Ishikawa (cell line): ENCODE measurements at regions not wholly inside any gene's neighbourhood (a gene's known extent, or its start where the extent isn't known, plus 50 kb on each side); places are given as distances from the start of the nearest gene placed in this dataset.

Experiments used
- CEBPB ChIP-seq: IDR thresholded peaks from 2 replicates; pipeline ENCODE4 v1.6.1; 2012
- CREB1 ChIP-seq: IDR thresholded peaks from 2 replicates; pipeline ENCODE4 v1.6.1; 2012; ENCODE audit warnings: low read depth
- EGR1 ChIP-seq: IDR thresholded peaks from 2 replicates; pipeline ENCODE4 v1.6.1; 2012
- EP300 ChIP-seq: IDR thresholded peaks from 2 replicates; pipeline ENCODE4 v1.6.1; 2012; ENCODE audit warnings: borderline replicate concordance
- NFIC ChIP-seq: IDR thresholded peaks from 2 replicates; pipeline ENCODE4 v1.6.1; 2012
- RAD21 ChIP-seq: IDR thresholded peaks from 2 replicates; pipeline ENCODE4 v1.6.1; 2012; ENCODE audit warnings: low read depth
- TAF1 ChIP-seq: IDR thresholded peaks from 2 replicates; pipeline ENCODE4 v1.6.1; 2012; ENCODE audit warnings: low read depth, mild to moderate bottlenecking
- TCF12 ChIP-seq: IDR thresholded peaks from 2 replicates; pipeline ENCODE4 v1.6.1; 2012; ENCODE audit warnings: low read depth
- TEAD4 ChIP-seq: IDR thresholded peaks from 2 replicates; pipeline ENCODE4 v1.6.1; 2012
- YY1 ChIP-seq: IDR thresholded peaks from 2 replicates; pipeline ENCODE4 v1.6.1; 2012; ENCODE audit warnings: low read depth
- ZBTB7A ChIP-seq: IDR thresholded peaks from 2 replicates; pipeline ENCODE4 v1.6.1; 2012; ENCODE audit warnings: low read depth
- TF ChIP-seq, protein P1 (sequence below): IDR thresholded peaks from 2 replicates; pipeline ENCODE4 v1.6.1; 2012; ENCODE audit warnings: low read depth, mild to moderate bottlenecking
- TF ChIP-seq, protein P2 (sequence below): IDR thresholded peaks from 2 replicates; pipeline ENCODE4 v1.6.1; 2012
- TF ChIP-seq, protein P3 (sequence below): IDR thresholded peaks from 2 replicates; pipeline ENCODE4 v1.6.1; 2012

DNA sequence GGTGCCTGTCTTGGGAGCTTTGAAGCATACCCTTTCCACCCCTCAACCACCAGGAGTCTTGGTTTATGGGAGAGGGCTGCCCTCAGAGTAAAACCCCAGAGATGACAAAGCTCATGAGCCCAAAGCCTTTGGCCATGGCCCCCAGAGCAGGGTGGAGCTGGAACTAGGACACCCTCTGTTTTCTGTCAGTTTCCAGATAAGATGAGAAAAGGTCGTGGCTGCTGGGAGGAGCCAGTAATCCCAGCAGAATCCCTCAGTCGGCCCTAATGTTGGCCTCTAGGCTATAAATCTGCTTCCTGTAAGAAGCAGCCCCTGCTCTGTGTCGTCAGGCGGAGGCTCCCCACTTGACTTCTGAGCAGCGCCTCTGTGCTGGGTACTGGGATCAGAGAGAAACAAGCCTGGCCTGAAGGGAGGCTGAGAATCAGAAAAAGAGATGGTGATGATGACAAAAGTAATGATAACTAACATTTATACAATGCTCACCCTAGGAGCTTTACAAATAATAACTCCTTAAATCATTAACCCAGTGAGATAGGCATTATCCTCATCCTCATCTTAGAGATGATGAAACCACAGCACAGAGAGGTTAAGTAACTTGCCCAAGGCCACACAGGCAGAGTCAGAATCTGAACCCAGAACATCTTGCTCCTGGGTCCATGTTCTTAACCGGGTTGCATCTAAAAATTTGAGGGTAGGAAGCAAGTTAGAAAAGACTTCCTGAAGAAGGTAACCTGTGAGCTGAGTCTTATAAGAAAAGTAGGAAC, 471.4 kb downstream of the SOX6 start:
- TF ChIP-seq, protein P1, sequence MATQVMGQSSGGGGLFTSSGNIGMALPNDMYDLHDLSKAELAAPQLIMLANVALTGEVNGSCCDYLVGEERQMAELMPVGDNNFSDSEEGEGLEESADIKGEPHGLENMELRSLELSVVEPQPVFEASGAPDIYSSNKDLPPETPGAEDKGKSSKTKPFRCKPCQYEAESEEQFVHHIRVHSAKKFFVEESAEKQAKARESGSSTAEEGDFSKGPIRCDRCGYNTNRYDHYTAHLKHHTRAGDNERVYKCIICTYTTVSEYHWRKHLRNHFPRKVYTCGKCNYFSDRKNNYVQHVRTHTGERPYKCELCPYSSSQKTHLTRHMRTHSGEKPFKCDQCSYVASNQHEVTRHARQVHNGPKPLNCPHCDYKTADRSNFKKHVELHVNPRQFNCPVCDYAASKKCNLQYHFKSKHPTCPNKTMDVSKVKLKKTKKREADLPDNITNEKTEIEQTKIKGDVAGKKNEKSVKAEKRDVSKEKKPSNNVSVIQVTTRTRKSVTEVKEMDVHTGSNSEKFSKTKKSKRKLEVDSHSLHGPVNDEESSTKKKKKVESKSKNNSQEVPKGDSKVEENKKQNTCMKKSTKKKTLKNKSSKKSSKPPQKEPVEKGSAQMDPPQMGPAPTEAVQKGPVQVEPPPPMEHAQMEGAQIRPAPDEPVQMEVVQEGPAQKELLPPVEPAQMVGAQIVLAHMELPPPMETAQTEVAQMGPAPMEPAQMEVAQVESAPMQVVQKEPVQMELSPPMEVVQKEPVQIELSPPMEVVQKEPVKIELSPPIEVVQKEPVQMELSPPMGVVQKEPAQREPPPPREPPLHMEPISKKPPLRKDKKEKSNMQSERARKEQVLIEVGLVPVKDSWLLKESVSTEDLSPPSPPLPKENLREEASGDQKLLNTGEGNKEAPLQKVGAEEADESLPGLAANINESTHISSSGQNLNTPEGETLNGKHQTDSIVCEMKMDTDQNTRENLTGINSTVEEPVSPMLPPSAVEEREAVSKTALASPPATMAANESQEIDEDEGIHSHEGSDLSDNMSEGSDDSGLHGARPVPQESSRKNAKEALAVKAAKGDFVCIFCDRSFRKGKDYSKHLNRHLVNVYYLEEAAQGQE: no peak
- TF ChIP-seq, protein P2, sequence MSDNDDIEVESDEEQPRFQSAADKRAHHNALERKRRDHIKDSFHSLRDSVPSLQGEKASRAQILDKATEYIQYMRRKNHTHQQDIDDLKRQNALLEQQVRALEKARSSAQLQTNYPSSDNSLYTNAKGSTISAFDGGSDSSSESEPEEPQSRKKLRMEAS: no peak
- TF ChIP-seq EGR1 (no peak), YY1 (no peak), CEBPB (no peak)

DNA sequence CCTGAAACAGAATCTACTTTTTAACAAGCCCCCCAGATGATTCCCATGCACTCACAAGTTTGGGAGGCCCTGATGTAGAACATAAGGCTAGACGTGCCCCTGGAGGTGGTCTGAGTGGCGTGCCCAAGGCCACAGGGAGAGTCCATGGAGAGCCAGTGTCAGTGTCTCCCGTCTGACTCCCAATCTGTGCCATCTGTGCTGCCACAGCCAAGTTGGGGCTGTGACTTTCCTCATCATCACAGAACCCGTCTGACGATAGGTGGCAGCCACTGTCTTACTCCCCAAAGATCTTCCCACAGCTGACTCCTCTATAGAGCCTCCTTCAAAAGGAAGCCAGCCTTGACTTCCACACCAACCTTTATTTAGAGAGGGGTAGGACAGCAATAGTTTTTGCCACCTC, 470.5 kb downstream of the SOX6 start:
- TF ChIP-seq EGR1: no peak
- no peak for TF ChIP-seq RAD21
- TF ChIP-seq, protein P1: no peak
- TF ChIP-seq TAF1: no peak
- no peak for TF ChIP-seq CEBPB

DNA sequence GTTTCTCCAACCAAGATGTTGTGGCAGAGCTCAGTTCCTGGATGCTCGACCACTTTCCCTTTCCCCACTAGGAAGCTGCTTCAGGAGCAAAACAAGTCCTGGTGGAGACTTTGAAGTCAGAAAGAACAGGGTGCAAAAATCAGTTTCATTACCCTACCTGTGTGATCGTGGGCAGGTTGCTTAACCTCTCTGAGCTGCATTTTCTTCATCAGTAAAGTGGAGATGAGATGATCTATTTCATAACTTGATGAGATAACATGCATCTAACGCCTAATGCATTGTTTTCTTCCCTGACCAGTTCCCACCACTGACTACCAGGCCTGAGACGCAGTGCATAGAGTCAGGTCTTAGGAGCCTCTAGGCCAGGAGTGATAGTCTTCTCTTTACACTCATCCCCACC, 470.0 kb downstream of the SOX6 start:
- no peak for TF ChIP-seq RAD21
- TF ChIP-seq, protein P1: no peak
- TF ChIP-seq TAF1: no peak
- no peak for TF ChIP-seq CEBPB
- TF ChIP-seq EP300: no peak
- TF ChIP-seq, protein P3, sequence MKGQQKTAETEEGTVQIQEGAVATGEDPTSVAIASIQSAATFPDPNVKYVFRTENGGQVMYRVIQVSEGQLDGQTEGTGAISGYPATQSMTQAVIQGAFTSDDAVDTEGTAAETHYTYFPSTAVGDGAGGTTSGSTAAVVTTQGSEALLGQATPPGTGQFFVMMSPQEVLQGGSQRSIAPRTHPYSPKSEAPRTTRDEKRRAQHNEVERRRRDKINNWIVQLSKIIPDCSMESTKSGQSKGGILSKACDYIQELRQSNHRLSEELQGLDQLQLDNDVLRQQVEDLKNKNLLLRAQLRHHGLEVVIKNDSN: no peak
- TF ChIP-seq ZBTB7A: no peak
- no peak for TF ChIP-seq TEAD4

DNA sequence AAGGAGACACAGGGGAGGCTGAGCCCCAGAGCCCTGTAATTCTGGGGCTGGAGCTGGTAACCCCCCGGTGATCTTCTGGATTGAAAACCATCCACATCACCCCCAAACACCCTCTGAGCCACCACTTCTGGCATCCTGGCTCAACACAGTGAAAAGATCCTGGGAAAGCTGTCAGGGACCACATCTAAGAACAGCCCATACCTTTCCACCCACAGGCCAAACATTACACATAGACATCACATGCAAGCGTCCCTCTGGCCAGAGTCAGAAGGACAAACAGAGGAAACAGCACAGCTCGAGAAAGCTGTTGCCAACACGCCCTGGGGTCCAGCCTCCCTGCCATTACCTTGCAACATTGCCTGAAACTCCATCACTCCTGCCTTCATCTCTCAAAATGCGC, 469.5 kb downstream of the SOX6 start:
- TF ChIP-seq, protein P1: no peak
- no peak for TF ChIP-seq CEBPB
- TF ChIP-seq NFIC: no peak
- TF ChIP-seq RAD21: no peak
- TF ChIP-seq ZBTB7A: no peak
- TF ChIP-seq EP300: no peak
- TF ChIP-seq CREB1: no peak
- TF ChIP-seq, protein P3: no peak
- TF ChIP-seq TCF12: no peak
- TF ChIP-seq EGR1: no peak
- TF ChIP-seq TEAD4: no peak
